Uterus (tissue), 3 donors: ENCODE measurements at regions not wholly inside any gene's neighbourhood (a gene's known extent, or its start where the extent isn't known, plus 50 kb on each side); places are given as distances from the start of the nearest gene placed in this dataset.

ENCODE experiments used
- DNase-seq, 2 donors: peaks; one replicate each; pipeline ENCODE4 v3.0.0-alpha.2; 2019 to 2020
- H3K27ac ChIP-seq, 2 donors: fragments of 200-600 bp; sonication (generic); 1 replicate in 1 of 2; 2 replicates in 1 of 2; pipeline ENCODE4 v1.5.1; 2016 to 2018
- H3K27me3 ChIP-seq, 2 donors: fragments of 200-600 bp; sonication (generic); one replicate each; pipeline ENCODE4 v1.5.1; 2018 to 2019; ENCODE audit warnings: control low read depth in 1 of 2
- H3K36me3 ChIP-seq, 2 donors: fragments of 200-600 bp; sonication (generic); one replicate each; pipeline ENCODE4 v1.5.1; 2019; ENCODE audit warnings: control low read depth in 1 of 2
- H3K4me1 ChIP-seq, 2 donors: fragments of 200-600 bp; sonication (generic); one replicate each; pipeline ENCODE4 v1.5.1; 2018 to 2019; ENCODE audit warnings: control low read depth in 1 of 2
- H3K4me3 ChIP-seq, 2 donors: fragments of 200-600 bp; sonication (generic); 1 replicate in 1 of 2; 2 replicates in 1 of 2; pipeline ENCODE4 v1.5.1; 2018 to 2019; ENCODE audit warnings: mild to moderate bottlenecking in 1 of 2
- H3K9me3 ChIP-seq, 2 donors: fragments of 200-600 bp; sonication (generic); one replicate each; pipeline ENCODE4 v1.5.1; 2019; ENCODE audit warnings: control low read depth in 1 of 2
- CTCF ChIP-seq, 4 experiments: fragments of 200-600 bp in 2 of 4; fragments of 450-650 bp in 2 of 4; sonication (generic) in 2 of 4; IDR thresholded peaks; one replicate each; pipeline ENCODE4 v1.5.1; 2016 to 2019; ENCODE audit warnings: antibody characterized with exemption in 4 of 4, mild to moderate bottlenecking in 2 of 4, moderate library complexity in 1 of 4
- POLR2A ChIP-seq, 2 donors: fragments of 450-650 bp; IDR thresholded peaks; one replicate each; pipeline ENCODE4 v1.6.1; 2016; ENCODE audit warnings: antibody characterized with exemption in 2 of 2, mild to moderate bottlenecking in 1 of 2, moderate library complexity in 1 of 2
- intact Hi-C: fragments of 100-400 bp; cut with DNase I; formaldehyde crosslinking; loops from one replicate; pipeline ENCODE4 v1.15.1; 2023; ENCODE audit warnings: low total_unique reads
- donor health status: DM: yes; HTN: yes; CAD: no.

GRCh38 chr7:49717547-49717946, 55.9 kb upstream of the VWC2 start:
- no peaks in the 10 kb centered on the region for H3K27me3 ChIP-seq
- DNase-seq: no peak
- TF ChIP-seq CTCF (IDR thresholded peaks at IDR 0.05) (no peak), POLR2A (IDR thresholded peaks at IDR 0.05) (no peak)
- H3K4me1 ChIP-seq: no peaks in the 10 kb centered on the region
- H3K27ac ChIP-seq: no peak overlapping the region
- intact Hi-C loops: no loop called here
- H3K4me3 ChIP-seq: no peak overlapping the region
- H3K9me3 ChIP-seq: no peaks in the 10 kb centered on the region
- H3K36me3 ChIP-seq: no peaks in the 10 kb centered on the region

DNA sequence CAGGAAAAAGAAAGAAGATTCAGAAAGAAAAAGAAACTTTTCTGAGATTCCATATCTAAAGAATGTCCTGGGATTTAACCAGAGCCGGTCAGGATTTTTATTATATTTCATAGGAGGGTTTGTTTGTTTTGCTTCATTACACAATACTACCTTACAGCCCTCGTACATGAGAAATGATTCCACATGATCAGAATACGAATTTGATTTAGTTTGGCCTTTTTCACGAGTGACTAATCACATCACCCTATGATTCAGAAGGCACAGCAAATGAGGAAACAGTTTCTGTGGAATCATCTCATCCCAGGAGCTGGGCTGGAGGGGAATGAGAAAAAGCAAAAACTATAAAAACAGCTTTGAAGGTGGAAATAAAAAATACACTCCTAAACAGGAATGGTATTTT, 54.7 kb upstream of the VWC2 start:
- intact Hi-C loops: no loop called here
- no peaks in the 10 kb centered on the region for H3K36me3 ChIP-seq
- H3K9me3 ChIP-seq: no peaks in the 10 kb centered on the region
- no peak for DNase-seq
- no peaks in the 10 kb centered on the region for H3K4me1 ChIP-seq
- H3K4me3 ChIP-seq: no peak overlapping the region
- H3K27ac ChIP-seq: peak overlapping the region in 1 of 2 donors; percentile 26
- H3K27me3 ChIP-seq: no peaks in the 10 kb centered on the region
- TF ChIP-seq POLR2A (IDR thresholded peaks at IDR 0.05) (no peak), CTCF (IDR thresholded peaks at IDR 0.05) (no peak)

GRCh38 chr7:49721441-49721840, 52.0 kb upstream of the VWC2 start:
- Histone ChIP-seq H3K27me3 (no peaks in the 10 kb centered on the region), H3K27ac (no peak overlapping the region), H3K4me1 (no peaks in the 10 kb centered on the region), H3K4me3 (no peak overlapping the region), H3K9me3 (no peaks in the 10 kb centered on the region), H3K36me3 (no peaks in the 10 kb centered on the region)
- intact Hi-C loops: no loop called here
- DNase-seq: no peak
- TF ChIP-seq CTCF (IDR thresholded peaks at IDR 0.05): no peak
- no peak for TF ChIP-seq POLR2A (IDR thresholded peaks at IDR 0.05)
